HG03575 (cell line): ENCODE measurements at regions not wholly inside any gene's neighbourhood (a gene's known extent, or its start where the extent isn't known, plus 50 kb on each side); places are given as distances from the start of the nearest gene placed in this dataset.
A peak's percentile ranks its signal among the peaks of the same experiment; 100 is the strongest.
"Not testable (repeated sequence)": the region's sequence is repeated elsewhere in the genome, so short reads cannot be mapped to it uniquely, and the experiment has no call there.

Experiments
- ATAC-seq: cut with Tn5 transposase; IDR thresholded peaks from one replicate; pipeline ENCODE4 v1.9.1; 2021; ENCODE audit not compliant: unreplicated experiment, insufficient number of reproducible peaks, low FRiP score; ENCODE audit errors: extremely low read depth

GRCh38 chr2:13389172-13389571 lies 672.4 kb downstream of the TRIB2 start:
- not testable (repeated sequence) for ATAC-seq

- no peak for ATAC-seq
Measured at GRCh38 chr2:13390676-13391075, 673.9 kb downstream of the TRIB2 start.

- no peak for ATAC-seq
Measured at GRCh38 chr2:13401312-13401711, 684.6 kb downstream of the TRIB2 start.

GRCh38 chr2:13413989-13414388 lies 697.3 kb downstream of the TRIB2 start:
- ATAC-seq: no peak

GRCh38 chr2:13414897-13415296 lies 698.2 kb downstream of the TRIB2 start:
- ATAC-seq: no peak

- no peak for ATAC-seq
Measured at GRCh38 chr2:13433954-13434353, 717.2 kb downstream of the TRIB2 start.

GRCh38 chr2:13443554-13444261 lies 727.0 kb downstream of the TRIB2 start:
- ATAC-seq: not testable (repeated sequence)

GRCh38 chr2:13462464-13462863 lies 745.7 kb downstream of the TRIB2 start:
- no peak for ATAC-seq

DNA sequence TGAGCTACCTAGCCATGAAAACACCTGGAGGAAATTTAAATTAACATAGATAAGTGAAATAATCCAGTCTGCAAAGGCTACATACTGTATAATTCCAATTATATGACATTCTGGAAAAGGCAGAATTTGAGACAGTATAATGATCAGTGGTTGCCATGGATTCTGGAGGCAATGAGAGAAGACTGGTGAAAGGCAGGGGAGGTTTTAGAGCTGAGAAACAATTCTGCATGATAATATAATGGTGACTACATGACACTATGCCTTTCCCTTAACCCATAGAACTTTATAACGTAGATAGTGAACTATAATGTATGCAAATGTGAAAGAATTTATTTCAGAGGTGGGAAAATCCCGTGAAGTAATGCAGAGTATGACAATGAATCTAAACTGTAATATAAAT lies 749.3 kb downstream of the TRIB2 start:
- ATAC-seq: no peak

DNA sequence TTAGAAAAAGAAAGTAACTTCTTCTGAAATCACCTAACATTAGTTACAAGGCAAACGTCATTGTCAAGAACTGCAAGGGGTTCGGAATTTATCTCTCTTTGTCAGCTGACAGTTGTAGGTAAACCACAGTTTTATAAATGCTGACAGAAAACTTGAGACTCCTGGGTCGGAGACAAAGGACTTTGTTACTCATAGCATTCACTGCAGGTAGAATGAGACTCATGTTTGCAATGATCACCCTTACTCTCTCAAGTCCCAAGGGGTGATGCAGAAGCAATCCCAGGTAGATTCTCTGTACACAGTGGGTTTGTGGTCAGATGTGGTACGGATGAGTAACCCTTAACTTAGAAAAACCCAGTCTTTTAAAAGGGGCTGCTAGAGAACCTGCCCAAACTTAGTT lies 757.8 kb downstream of the TRIB2 start:
- no peak for ATAC-seq

DNA sequence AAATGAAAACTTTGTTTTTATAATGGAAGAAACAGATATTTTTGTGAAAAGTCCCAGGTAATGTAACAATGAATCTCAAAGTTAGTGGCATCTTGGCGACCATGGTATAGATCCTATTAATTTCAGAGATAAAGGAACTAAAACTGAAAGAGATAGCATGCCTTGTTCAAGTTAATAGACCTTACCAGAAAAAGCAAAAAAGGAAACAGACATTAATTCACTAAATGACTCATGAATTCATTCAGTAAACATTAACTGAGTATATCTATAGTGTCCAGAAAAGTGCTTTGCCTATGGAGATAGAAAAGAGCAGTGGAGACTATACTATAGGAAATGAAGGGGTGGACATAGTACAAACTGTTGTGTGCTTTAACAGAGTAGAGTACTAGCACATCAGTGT lies 763.3 kb downstream of the TRIB2 start:
- ATAC-seq: peak; percentile 79

GRCh38 chr2:13481201-13481600 lies 764.5 kb downstream of the TRIB2 start:
- ATAC-seq: no peak

- ATAC-seq: no peak
Measured at GRCh38 chr2:13485256-13485655, 768.5 kb downstream of the TRIB2 start.

DNA sequence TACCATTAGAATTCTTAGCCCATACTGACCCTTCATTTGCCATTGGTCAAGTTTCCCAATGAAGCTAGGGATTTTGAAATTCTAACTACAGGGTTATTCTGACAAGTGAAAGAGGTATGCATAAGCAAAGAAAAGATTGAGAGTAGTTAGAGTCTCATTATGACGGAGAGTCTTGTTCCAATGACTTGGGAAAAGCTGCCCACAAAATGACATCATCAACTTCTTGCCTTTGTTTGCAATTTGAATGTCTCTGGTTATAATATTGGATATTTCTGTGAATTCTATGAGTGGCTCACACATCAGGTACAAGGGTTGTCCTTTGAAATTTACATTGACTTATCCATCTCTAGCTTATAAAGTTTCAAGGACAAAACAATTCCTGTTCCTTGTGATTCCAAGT lies 772.2 kb downstream of the TRIB2 start:
- ATAC-seq: no peak

DNA sequence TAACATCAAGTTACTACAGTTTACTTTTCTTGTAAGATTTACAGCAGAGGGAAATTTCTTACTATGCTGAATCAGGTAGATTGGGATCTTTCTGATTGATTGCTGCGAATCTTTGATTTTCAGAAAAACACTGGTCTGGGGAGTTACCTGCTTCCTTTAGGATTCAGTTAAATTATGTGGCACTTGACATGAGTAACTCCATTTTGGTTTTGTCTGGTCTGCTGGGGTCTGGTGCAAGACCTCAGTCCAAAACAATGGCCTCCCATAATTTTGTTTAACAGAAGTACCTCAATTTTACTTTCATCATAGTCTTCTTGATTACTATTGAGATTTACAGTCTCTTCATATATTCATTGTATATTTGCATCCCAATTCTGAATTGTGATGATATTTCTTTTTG lies 775.5 kb downstream of the TRIB2 start:
- no peak for ATAC-seq

DNA sequence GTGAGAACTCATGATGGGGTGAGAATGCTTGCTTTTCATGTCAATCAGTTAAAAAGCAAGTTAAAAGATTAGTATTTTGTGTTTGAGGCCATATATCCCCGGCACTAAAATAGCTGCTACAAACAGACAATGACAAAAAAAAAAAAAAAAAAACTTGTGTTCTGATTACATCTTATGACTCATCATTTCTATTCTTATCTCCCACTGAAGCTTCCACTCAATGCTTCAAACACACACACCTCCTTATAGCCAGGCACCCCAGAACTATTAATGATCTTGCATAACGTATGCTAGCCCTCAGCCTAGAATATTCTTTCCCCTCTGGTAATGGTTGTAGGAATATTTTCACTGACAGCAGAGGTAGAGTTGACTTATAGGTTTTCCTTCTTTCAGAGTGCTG lies 778.3 kb downstream of the TRIB2 start:
- ATAC-seq: peak; percentile 49

DNA sequence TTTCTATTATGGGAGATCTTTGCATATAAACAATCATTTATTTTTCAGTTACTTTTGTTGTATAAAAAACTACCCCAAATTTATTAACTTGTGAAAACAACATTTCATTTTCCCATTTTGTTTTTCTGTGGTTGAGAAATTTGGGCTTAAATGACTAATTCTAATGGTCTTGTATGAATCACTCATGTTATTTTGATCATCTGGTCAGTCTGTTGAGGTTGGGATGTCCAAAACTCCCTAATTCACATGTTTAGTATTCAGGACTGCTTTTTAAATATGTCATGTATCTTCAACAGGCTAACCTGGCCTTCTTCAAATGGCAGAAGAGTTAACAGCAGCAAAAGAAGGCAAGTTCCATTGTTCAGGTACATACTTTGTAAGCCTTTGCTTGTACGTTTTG lies 788.1 kb downstream of the TRIB2 start:
- no peak for ATAC-seq

DNA sequence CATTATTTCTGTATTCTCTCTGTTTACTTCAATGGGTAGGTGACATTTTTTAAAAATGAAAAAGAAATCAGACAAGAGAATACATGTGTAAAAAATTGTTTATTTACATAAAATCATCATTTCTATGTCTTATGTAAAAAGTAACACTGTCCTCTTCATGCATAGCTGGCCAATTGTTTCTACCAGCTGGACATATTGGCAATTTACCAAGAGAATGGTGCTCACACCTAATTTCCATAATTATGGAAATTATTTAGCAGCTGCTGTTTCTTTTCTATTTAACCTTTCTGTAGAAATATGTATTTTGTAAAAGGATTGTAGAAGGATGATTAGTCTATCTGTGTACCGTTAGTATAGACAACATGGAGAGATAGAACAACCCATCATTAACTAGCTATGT lies 791.9 kb downstream of the TRIB2 start:
- no peak for ATAC-seq

- no peak for ATAC-seq
Measured at GRCh38 chr2:13515254-13515653, 798.5 kb downstream of the TRIB2 start.

- ATAC-seq: no peak
Measured at GRCh38 chr2:13522096-13522495, 805.4 kb downstream of the TRIB2 start.
